ENCODE measurements at regions not wholly inside any gene's neighbourhood (a gene's known extent, or its start where the extent isn't known, plus 50 kb on each side); places are given as distances from the start of the nearest gene placed in this dataset.

GRCh38 chr4:36493251-36493650 lies 211.8 kb downstream of the DTHD1 start:
- no peak for DNase-seq (ENCODE audit: low read depth)

GRCh38 chr4:36494016-36494415 lies 212.6 kb downstream of the DTHD1 start:
- no peak for DNase-seq (ENCODE audit: low read depth)

- DNase-seq (ENCODE audit: low read depth): no peak
Measured at GRCh38 chr4:36494747-36495146, 213.3 kb downstream of the DTHD1 start.

- no peak for DNase-seq (ENCODE audit: low read depth)
Measured at GRCh38 chr4:36502350-36502749, 220.9 kb downstream of the DTHD1 start.

- no peak for DNase-seq (ENCODE audit: low read depth)
Measured at GRCh38 chr4:36508394-36508793, 227.0 kb downstream of the DTHD1 start.

GRCh38 chr4:36509845-36510244 lies 228.4 kb downstream of the DTHD1 start:
- no peak for DNase-seq (ENCODE audit: low read depth)

GRCh38 chr4:36511785-36512184 lies 230.4 kb downstream of the DTHD1 start:
- no peak for DNase-seq (ENCODE audit: low read depth)

- DNase-seq (ENCODE audit: low read depth): no peak
Measured at GRCh38 chr4:36516522-36517095, 235.2 kb downstream of the DTHD1 start.

GRCh38 chr4:36523182-36523581 lies 241.8 kb downstream of the DTHD1 start:
- DNase-seq (ENCODE audit: low read depth): no peak

GRCh38 chr4:36532670-36533379 lies 251.4 kb downstream of the DTHD1 start:
- no peak for DNase-seq (ENCODE audit: low read depth)

- no peak for DNase-seq (ENCODE audit: low read depth)
Measured at GRCh38 chr4:36533944-36534343, 252.5 kb downstream of the DTHD1 start.

GRCh38 chr4:36547383-36547782 lies 266.0 kb downstream of the DTHD1 start:
- DNase-seq (ENCODE audit: low read depth): no peak

- DNase-seq (ENCODE audit: low read depth): no peak
Measured at GRCh38 chr4:36549252-36549651, 267.8 kb downstream of the DTHD1 start.

GRCh38 chr4:36549992-36550391 lies 268.6 kb downstream of the DTHD1 start:
- no peak for DNase-seq (ENCODE audit: low read depth)

- DNase-seq (ENCODE audit: low read depth): no peak
Measured at GRCh38 chr4:36551697-36552214, 270.3 kb downstream of the DTHD1 start.

GRCh38 chr4:36553029-36553428 lies 271.6 kb downstream of the DTHD1 start:
- DNase-seq (ENCODE audit: low read depth): no peak

GRCh38 chr4:36553453-36553852 lies 272.0 kb downstream of the DTHD1 start:
- no peak for DNase-seq (ENCODE audit: low read depth)

- DNase-seq (ENCODE audit: low read depth): no peak
Measured at GRCh38 chr4:36556984-36557383, 275.6 kb downstream of the DTHD1 start.

- DNase-seq (ENCODE audit: low read depth): no peak
Measured at GRCh38 chr4:36568575-36568974, 287.2 kb downstream of the DTHD1 start.

GRCh38 chr4:36573441-36573840 lies 292.0 kb downstream of the DTHD1 start:
- no peak for DNase-seq (ENCODE audit: low read depth)

GRCh38 chr4:36574816-36575215 lies 293.4 kb downstream of the DTHD1 start:
- no peak for DNase-seq (ENCODE audit: low read depth)

GRCh38 chr4:36582198-36582597 lies 300.8 kb downstream of the DTHD1 start:
- DNase-seq (ENCODE audit: low read depth): no peak

GRCh38 chr4:36587909-36588472 lies 306.6 kb downstream of the DTHD1 start:
- no peak for DNase-seq (ENCODE audit: low read depth)
